ENCODE measurements at regions not wholly inside any gene's neighbourhood (a gene's known extent, or its start where the extent isn't known, plus 50 kb on each side); places are given as distances from the start of the nearest gene placed in this dataset.
A peak's percentile ranks its signal among the peaks of the same experiment; 100 is the strongest.

- TF ChIP-seq CTCF (IDR thresholded peaks at IDR 0.05; ENCODE audit: control insufficient read depth, insufficient read depth, low read depth, low read length, missing control alignments) = no peak
- DNase-seq (ENCODE audit: low read depth) = no peak
- H3K4me3 ChIP-seq (ENCODE audit: control insufficient read depth, low read depth, low read length) = no peak overlapping the region
Observed at GRCh38 chr5:145245354-145245753, 589.8 kb downstream of the PRELID2 start.

- no peak overlapping the region for H3K4me3 ChIP-seq (ENCODE audit: control insufficient read depth, low read depth, low read length)
- TF ChIP-seq CTCF (IDR thresholded peaks at IDR 0.05; ENCODE audit: control insufficient read depth, insufficient read depth, low read depth, low read length, missing control alignments) = no peak
- DNase-seq (ENCODE audit: low read depth) = peak; percentile 8
Observed at GRCh38 chr5:145244788-145245187, 590.4 kb downstream of the PRELID2 start.

- no peak for TF ChIP-seq CTCF (IDR thresholded peaks at IDR 0.05; ENCODE audit: control insufficient read depth, insufficient read depth, low read depth, low read length, missing control alignments)
- no peak for DNase-seq (ENCODE audit: low read depth)
- no peak overlapping the region for H3K4me3 ChIP-seq (ENCODE audit: control insufficient read depth, low read depth, low read length)
Observed at GRCh38 chr5:145244251-145244650, 590.9 kb downstream of the PRELID2 start.

GRCh38 chr5:145243016-145243415, 592.1 kb downstream of the PRELID2 start:
- no peak for DNase-seq (ENCODE audit: low read depth)
- H3K4me3 ChIP-seq (ENCODE audit: control insufficient read depth, low read depth, low read length) = no peak overlapping the region
- no peak for TF ChIP-seq CTCF (IDR thresholded peaks at IDR 0.05; ENCODE audit: control insufficient read depth, insufficient read depth, low read depth, low read length, missing control alignments)

- no peak overlapping the region for H3K4me3 ChIP-seq (ENCODE audit: control insufficient read depth, low read depth, low read length)
- no peak for TF ChIP-seq CTCF (IDR thresholded peaks at IDR 0.05; ENCODE audit: control insufficient read depth, insufficient read depth, low read depth, low read length, missing control alignments)
- DNase-seq (ENCODE audit: low read depth) = no peak
Observed at GRCh38 chr5:145242551-145242950, 592.6 kb downstream of the PRELID2 start.

- H3K4me3 ChIP-seq (ENCODE audit: control insufficient read depth, low read depth, low read length) = no peak overlapping the region
- peak; percentile 51 for TF ChIP-seq CTCF (IDR thresholded peaks at IDR 0.05; ENCODE audit: control insufficient read depth, insufficient read depth, low read depth, low read length, missing control alignments)
- peak; percentile 10 for DNase-seq (ENCODE audit: low read depth)
Observed at GRCh38 chr5:145237843-145238242, 597.3 kb downstream of the PRELID2 start.

- no peak for DNase-seq (ENCODE audit: low read depth)
- no peak for TF ChIP-seq CTCF (IDR thresholded peaks at IDR 0.05; ENCODE audit: control insufficient read depth, insufficient read depth, low read depth, low read length, missing control alignments)
- no peak overlapping the region for H3K4me3 ChIP-seq (ENCODE audit: control insufficient read depth, low read depth, low read length)
Observed at GRCh38 chr5:145236983-145237382, 598.2 kb downstream of the PRELID2 start.

All from AG09309 (cell line).